ENCODE measurements at regions not wholly inside any gene's neighbourhood (a gene's known extent, or its start where the extent isn't known, plus 50 kb on each side); places are given as distances from the start of the nearest gene placed in this dataset.

DNA sequence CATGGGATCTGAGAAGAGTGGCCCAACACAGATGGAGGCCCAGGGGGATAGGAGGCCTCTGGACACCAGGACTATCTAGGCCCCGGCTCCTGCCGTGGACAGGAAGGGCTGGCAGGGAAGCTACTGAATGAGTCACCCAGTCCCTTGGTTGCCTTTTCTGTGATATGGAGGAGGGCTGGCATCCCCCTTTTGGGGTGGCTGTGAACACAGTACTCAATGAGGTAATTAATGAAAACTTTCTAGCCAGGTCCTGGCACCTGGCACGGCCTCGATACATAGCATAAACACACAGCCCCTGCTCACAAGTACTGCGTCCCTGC lies 163.2 kb downstream of the CHST1 start:
- ATAC-seq = no peak
- TF ChIP-seq ZFP3 (CRISPR knock-in tag; IDR thresholded peaks at IDR 0.05) (no peak), ZFP30 (CRISPR knock-in tag; IDR thresholded peaks at IDR 0.05) (no peak), CSDC2 (CRISPR knock-in tag; IDR thresholded peaks at IDR 0.05) (no peak), OSR1 (CRISPR knock-in tag; IDR thresholded peaks at IDR 0.05) (no peak), GLIS3 (CRISPR knock-in tag; IDR thresholded peaks at IDR 0.05) (no peak), SNAI2 (CRISPR knock-in tag; IDR thresholded peaks at IDR 0.05) (no peak), ZC3H10 (CRISPR knock-in tag; IDR thresholded peaks at IDR 0.05) (no peak), CSRNP3 (CRISPR knock-in tag; IDR thresholded peaks at IDR 0.05) (no peak)

DNA sequence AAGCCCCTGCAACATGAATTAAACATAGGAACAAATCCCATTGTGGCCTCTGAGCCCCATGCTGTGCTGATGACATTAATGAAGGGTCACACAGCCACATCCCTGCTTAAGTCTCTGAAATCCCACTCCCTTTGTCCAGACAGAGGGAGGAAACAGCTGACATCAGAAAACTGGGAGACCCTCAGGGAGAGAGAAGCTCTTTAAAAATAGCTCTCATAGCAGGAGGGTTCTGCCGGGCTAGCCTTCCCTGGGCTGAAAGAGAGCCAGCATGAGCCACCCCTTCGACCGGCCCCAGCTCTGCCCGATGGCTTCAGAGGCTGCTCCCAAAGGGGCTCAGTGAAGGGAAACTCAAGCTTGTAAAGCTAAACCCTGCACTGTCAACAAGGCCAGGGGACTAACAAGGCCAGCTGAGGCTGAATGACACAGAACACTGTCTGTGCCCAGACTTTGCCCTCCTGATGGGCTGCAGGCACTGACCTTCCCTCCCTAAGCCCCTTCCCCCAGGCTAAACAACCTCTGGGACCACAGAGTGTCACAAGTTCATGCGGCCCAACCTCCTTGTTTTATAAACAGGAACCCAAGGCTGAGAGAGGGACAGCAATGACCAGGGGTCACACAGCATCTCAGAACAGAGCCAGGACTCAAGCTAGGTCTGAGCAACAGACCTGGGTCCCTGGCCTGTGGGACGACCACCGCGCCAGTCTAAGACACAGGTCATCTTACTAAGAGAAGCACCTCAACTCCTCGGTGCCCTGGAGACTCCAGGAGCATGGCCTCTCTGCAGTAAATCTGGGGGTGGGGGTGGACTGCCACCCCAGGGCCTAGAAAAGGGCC lies 163.8 kb downstream of the CHST1 start:
- TF ChIP-seq BACH2 (CRISPR knock-in tag; IDR thresholded peaks at IDR 0.05; ENCODE audit: borderline replicate concordance) = no peak
- no peak for ATAC-seq

- no peak for ATAC-seq
- TF ChIP-seq ISL1 (CRISPR knock-in tag; IDR thresholded peaks at IDR 0.05) (no peak), BACH2 (CRISPR knock-in tag; IDR thresholded peaks at IDR 0.05; ENCODE audit: borderline replicate concordance) (no peak), TSHZ2 (CRISPR knock-in tag; IDR thresholded peaks at IDR 0.05) (no peak), ZFP30 (CRISPR knock-in tag; IDR thresholded peaks at IDR 0.05) (no peak)
Measured at GRCh38 chr11:45500451-45500850, 165.0 kb downstream of the CHST1 start.

DNA sequence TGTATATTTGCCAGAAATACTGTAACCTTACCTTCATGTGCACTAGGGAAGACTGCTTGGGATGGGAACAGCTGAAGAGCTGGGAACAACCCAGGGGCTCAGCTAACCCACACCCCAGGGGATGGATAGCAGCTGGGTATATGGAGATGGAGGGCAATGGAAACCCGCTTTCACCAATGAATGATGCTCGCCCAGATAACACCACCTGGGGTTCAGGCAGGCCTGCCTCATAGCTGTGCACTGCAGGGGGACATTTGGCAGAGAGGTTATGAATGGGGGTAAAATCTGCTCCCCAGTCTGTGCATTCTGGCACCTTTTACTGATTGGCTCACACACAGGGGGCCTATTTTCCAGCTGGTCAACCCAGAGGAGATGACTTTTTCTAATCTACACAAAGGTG lies 170.7 kb downstream of the CHST1 start:
- TF ChIP-seq CSRNP3 (CRISPR knock-in tag; IDR thresholded peaks at IDR 0.05) = no peak
- TF ChIP-seq, protein P1, sequence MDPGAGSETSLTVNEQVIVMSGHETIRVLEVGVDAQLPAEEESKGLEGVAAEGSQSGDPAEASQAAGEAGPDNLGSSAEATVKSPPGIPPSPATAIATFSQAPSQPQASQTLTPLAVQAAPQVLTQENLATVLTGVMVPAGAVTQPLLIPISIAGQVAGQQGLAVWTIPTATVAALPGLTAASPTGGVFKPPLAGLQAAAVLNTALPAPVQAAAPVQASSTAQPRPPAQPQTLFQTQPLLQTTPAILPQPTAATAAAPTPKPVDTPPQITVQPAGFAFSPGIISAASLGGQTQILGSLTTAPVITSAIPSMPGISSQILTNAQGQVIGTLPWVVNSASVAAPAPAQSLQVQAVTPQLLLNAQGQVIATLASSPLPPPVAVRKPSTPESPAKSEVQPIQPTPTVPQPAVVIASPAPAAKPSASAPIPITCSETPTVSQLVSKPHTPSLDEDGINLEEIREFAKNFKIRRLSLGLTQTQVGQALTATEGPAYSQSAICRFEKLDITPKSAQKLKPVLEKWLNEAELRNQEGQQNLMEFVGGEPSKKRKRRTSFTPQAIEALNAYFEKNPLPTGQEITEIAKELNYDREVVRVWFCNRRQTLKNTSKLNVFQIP (CRISPR knock-in tag; IDR thresholded peaks at IDR 0.05; ENCODE audit: borderline replicate concordance, low read depth) = no peak
- no peak for TF ChIP-seq ZNF70 (CRISPR knock-in tag; IDR thresholded peaks at IDR 0.05)
- no peak for TF ChIP-seq ZC3H10 (CRISPR knock-in tag; IDR thresholded peaks at IDR 0.05)
- no peak for TF ChIP-seq SNAI2 (CRISPR knock-in tag; IDR thresholded peaks at IDR 0.05)
- TF ChIP-seq OSR1 (CRISPR knock-in tag; IDR thresholded peaks at IDR 0.05) = no peak
- no peak for TF ChIP-seq TSHZ2 (CRISPR knock-in tag; IDR thresholded peaks at IDR 0.05)
- no peak for TF ChIP-seq TCF4 (CRISPR knock-in tag; IDR thresholded peaks at IDR 0.05; ENCODE audit: borderline replicate concordance)
- TF ChIP-seq PPARA (CRISPR knock-in tag; IDR thresholded peaks at IDR 0.05; ENCODE audit: borderline replicate concordance) = no peak
- no peak for TF ChIP-seq BACH2 (CRISPR knock-in tag; IDR thresholded peaks at IDR 0.05; ENCODE audit: borderline replicate concordance)
- no peak for TF ChIP-seq ZNF565 (CRISPR knock-in tag; conservative IDR thresholded peaks at IDR 0.05; ENCODE audit: low read depth)
- TF ChIP-seq PATZ1 (CRISPR knock-in tag; IDR thresholded peaks at IDR 0.05; ENCODE audit: borderline replicate concordance) = no peak
- TF ChIP-seq ZFP3 (CRISPR knock-in tag; IDR thresholded peaks at IDR 0.05) = no peak
- TF ChIP-seq ZNF8 (CRISPR knock-in tag; IDR thresholded peaks at IDR 0.05) = no peak
- no peak for TF ChIP-seq ARNTL (CRISPR knock-in tag; IDR thresholded peaks at IDR 0.05; ENCODE audit: borderline replicate concordance, low read depth)
- no peak for TF ChIP-seq RARB (CRISPR knock-in tag; IDR thresholded peaks at IDR 0.05)
- no peak for TF ChIP-seq ISL1 (CRISPR knock-in tag; IDR thresholded peaks at IDR 0.05)
- no peak for TF ChIP-seq CSDC2 (CRISPR knock-in tag; IDR thresholded peaks at IDR 0.05)
- no peak for ATAC-seq
